ENCODE measurements at regions not wholly inside any gene's neighbourhood (a gene's known extent, or its start where the extent isn't known, plus 50 kb on each side); places are given as distances from the start of the nearest gene placed in this dataset.

- intact Hi-C loops (cut with micrococcal nuclease): no loop called here
- Histone ChIP-seq H4K20me1 (ENCODE audit: control insufficient read depth, insufficient read depth, low read length, poor library complexity, severe bottlenecking) (no peaks in the 10 kb centered on the region), H2AFZ (ENCODE audit: insufficient read depth, low read depth, low read length, poor library complexity, severe bottlenecking) (no peak overlapping the region), H3K4me1 (ENCODE audit: control insufficient read depth in 2 of 2, insufficient read depth in 2 of 2, low read length in 2 of 2) (no peaks in the 10 kb centered on the region), H3K9me3 (ENCODE audit: control extremely low read depth in 1 of 3, control insufficient read depth in 2 of 3, insufficient read depth in 1 of 3, low read length in 2 of 3) (no peaks in the 10 kb centered on the region), H3K27ac (ENCODE audit: low read length in 2 of 2) (no peak overlapping the region), H3K36me3 (replicated peaks in 1 of 2; ENCODE audit: control extremely low read depth in 1 of 2, control insufficient read depth in 1 of 2, extremely low read depth in 1 of 2, insufficient read depth in 2 of 2, low read length in 1 of 2) (no peaks in the 10 kb centered on the region), H3K4me2 (replicated peaks; ENCODE audit: low read depth, low read length, poor library complexity, severe bottlenecking) (no peak overlapping the region), H3K27me3 (replicated peaks in 1 of 4; ENCODE audit: control extremely low read depth in 1 of 4, control insufficient read depth in 3 of 4, insufficient read depth in 4 of 4, low read length in 3 of 4) (no peaks in the 10 kb centered on the region), H3K4me3 (ENCODE audit: control extremely low read depth in 1 of 5, extremely low read depth in 1 of 5, insufficient read depth in 1 of 5, low read depth in 2 of 5, low read length in 4 of 5) (no peak overlapping the region), H3K9ac (ENCODE audit: low read length) (no peak overlapping the region), H3K79me2 (ENCODE audit: control insufficient read depth, insufficient read depth, low read length) (no peaks in the 10 kb centered on the region)
- CTCF ChIA-PET: no interaction called here
- Mint-ChIP-seq H3K4me3 (no peak overlapping the region), H3K27me3 (no peaks in the 10 kb centered on the region), H3K9me3 (ENCODE audit: insufficient read depth) (peaks cover 2% of the 10 kb centered on the region), H3K4me1 (no peaks in the 10 kb centered on the region), H3K27ac (no peak overlapping the region)
- POLR2A ChIA-PET: no interaction called here
- ATAC-seq (ENCODE audit: low read depth): no peak
- TF ChIP-seq EZH2 (IDR thresholded peaks at IDR 0.05; ENCODE audit: borderline replicate concordance, insufficient read depth, low read depth, low read length, poor library complexity, severe bottlenecking) (no peak), CTCF (IDR thresholded peaks at IDR 0.05) (no peak)
- DNase-seq: no peak
- 67% methylated on average over 2 of the region's 4 CpGs for WGBS (ENCODE audit: insufficient coverage)
Observed at GRCh38 chr7:145729691-145730090, 386.9 kb upstream of the CNTNAP2 start.

- 76% methylated on average over 2 of the region's 2 CpGs for WGBS (ENCODE audit: insufficient coverage)
Observed at GRCh38 chr7:145718129-145718528, 398.5 kb upstream of the CNTNAP2 start.

More at GRCh38 chr7:145718129-145718528, 398.5 kb upstream of the CNTNAP2 start:
- H3K4me3 Mint-ChIP-seq: no peak overlapping the region
- H3K9me3 Mint-ChIP-seq (ENCODE audit: insufficient read depth): peaks cover 4% of the 10 kb centered on the region
- Histone ChIP-seq H4K20me1 (ENCODE audit: control insufficient read depth, insufficient read depth, low read length, poor library complexity, severe bottlenecking) (no peaks in the 10 kb centered on the region), H3K27ac (ENCODE audit: low read length in 2 of 2) (no peak overlapping the region), H3K27me3 (replicated peaks in 1 of 4; ENCODE audit: control extremely low read depth in 1 of 4, control insufficient read depth in 3 of 4, insufficient read depth in 4 of 4, low read length in 3 of 4) (no peaks in the 10 kb centered on the region), H3K9me3 (ENCODE audit: control extremely low read depth in 1 of 3, control insufficient read depth in 2 of 3, insufficient read depth in 1 of 3, low read length in 2 of 3) (peaks cover 0 to 9% (median 0%) of the 10 kb centered on the region in 3 donors), H3K4me2 (replicated peaks; ENCODE audit: low read depth, low read length, poor library complexity, severe bottlenecking) (no peak overlapping the region), H2AFZ (ENCODE audit: insufficient read depth, low read depth, low read length, poor library complexity, severe bottlenecking) (no peak overlapping the region), H3K36me3 (replicated peaks in 1 of 2; ENCODE audit: control extremely low read depth in 1 of 2, control insufficient read depth in 1 of 2, extremely low read depth in 1 of 2, insufficient read depth in 2 of 2, low read length in 1 of 2) (no peaks in the 10 kb centered on the region), H3K79me2 (ENCODE audit: control insufficient read depth, insufficient read depth, low read length) (no peaks in the 10 kb centered on the region), H3K4me3 (ENCODE audit: control extremely low read depth in 1 of 5, extremely low read depth in 1 of 5, insufficient read depth in 1 of 5, low read depth in 2 of 5, low read length in 4 of 5) (no peak overlapping the region), H3K4me1 (ENCODE audit: control insufficient read depth in 2 of 2, insufficient read depth in 2 of 2, low read length in 2 of 2) (no peaks in the 10 kb centered on the region), H3K9ac (ENCODE audit: low read length) (no peak overlapping the region)
- intact Hi-C loops (cut with micrococcal nuclease): no loop called here
- DNase-seq (no peak), ATAC-seq (ENCODE audit: low read depth) (no peak)
- ChIA-PET CTCF (no interaction called here), POLR2A (no interaction called here)
- no peaks in the 10 kb centered on the region for H3K27me3 Mint-ChIP-seq
- H3K4me1 Mint-ChIP-seq: no peaks in the 10 kb centered on the region
- H3K27ac Mint-ChIP-seq: no peak overlapping the region
- TF ChIP-seq CTCF (IDR thresholded peaks at IDR 0.05): no peak
- no peak for TF ChIP-seq EZH2 (IDR thresholded peaks at IDR 0.05; ENCODE audit: borderline replicate concordance, insufficient read depth, low read depth, low read length, poor library complexity, severe bottlenecking)
